Heart right ventricle (tissue), 16 donors: ENCODE measurements at regions not wholly inside any gene's neighbourhood (a gene's known extent, or its start where the extent isn't known, plus 50 kb on each side); places are given as distances from the start of the nearest gene placed in this dataset.

Source experiments
- ATAC-seq, 8 donors: fragments of 200-7000 bp; cut with Tn5 transposase; one replicate each; pipeline ENCODE4 v1.9.1; 2020; ENCODE audit warnings: mild to moderate bottlenecking in 8 of 8, moderate library complexity in 8 of 8, moderate number of reproducible peaks in 1 of 8
- DNase-seq, 2 donors: peaks; one replicate each; pipeline ENCODE4 v3.0.0-alpha.2; 2020
- H3K27ac ChIP-seq, 10 donors: fragments of 200-600 bp; sonication (generic) in 2 of 10; one replicate each; pipeline versions ENCODE4 v1.5.0 to v1.8.0; 2020 to 2022; ENCODE audit warnings: mild to moderate bottlenecking in 3 of 10
- H3K27me3 ChIP-seq, 7 donors: fragments of 200-600 bp; one replicate each; pipeline ENCODE4 v1.8.0; 2021 to 2022; ENCODE audit warnings: mild to moderate bottlenecking in 2 of 7
- H3K36me3 ChIP-seq, 9 donors: fragments of 200-600 bp; sonication (generic) in 1 of 9; one replicate each; pipeline versions ENCODE4 v1.5.0 to v1.8.0; 2020 to 2022; ENCODE audit warnings: mild to moderate bottlenecking in 2 of 9
- H3K4me1 ChIP-seq, 9 donors: fragments of 200-600 bp; sonication (generic) in 1 of 9; one replicate each; pipeline versions ENCODE4 v1.5.0 to v1.8.0; 2020 to 2022; ENCODE audit warnings: mild to moderate bottlenecking in 4 of 9
- H3K4me3 ChIP-seq, 10 donors: fragments of 200-600 bp; sonication (generic) in 2 of 10; one replicate each; pipeline versions ENCODE4 v1.5.0 to v1.8.0; 2020 to 2022; ENCODE audit warnings: mild to moderate bottlenecking in 7 of 10, moderate library complexity in 2 of 10
- H3K9me3 ChIP-seq, 11 donors: fragments of 200-600 bp in 10 of 11; sonication (generic) in 2 of 11; one replicate each; pipeline versions ENCODE4 v1.5.0 to v1.8.0; 2013 to 2022; ENCODE audit warnings: mild to moderate bottlenecking in 2 of 11, control low read depth in 1 of 11, moderate library complexity in 1 of 11
- WGBS, 2 donors: extraction: QIAGEN DNeasy Blood & Tissue Kit; methylation state at CpG; one replicate each; pipeline ENCODE4 v1.1.7; 2013; ENCODE audit warnings: inconsistent platforms in 1 of 2; 5-methylcytosine and 5-hydroxymethylcytosine counted together
- intact Hi-C, 10 donors: fragments of 100-400 bp; cut with DNase I; formaldehyde crosslinking; loops; one replicate each; pipeline versions ENCODE4 v1.11.1 to v1.14.2; 2022
- TF ChIP-seq, protein P1 (sequence below), 9 donors: fragments of 200-600 bp; sonication (generic) in 2 of 9; IDR thresholded peaks; one replicate each; pipeline versions ENCODE4 v1.5.0 to v1.8.0; 2021 to 2022; ENCODE audit warnings: antibody characterized with exemption in 9 of 9, mild to moderate bottlenecking in 5 of 9, moderate library complexity in 1 of 9
- donor health status: Arrhythmogenic right ventricular cardiomyopathy.
- donor health status: ischemic (EF 13 %, LVEDD 7.1; RV severe dilation, severe dysfunction).
- donor health status: healthy with polysubstance abuse.
- donor health status: DM: no; HTN: yes; CAD: no.
- donor health status: DM: no; HTN: no; CAD: no.
- donor health status: ischemic (EF 25% LVEDD 6.9; RV normal size, moderate dysfunction).
- donor health status: ischemic (EF 25% LVEDD 5.7; RV mildly dilated, moderate dysfunction).
- donor health status: healthy.
- donor health status: DM: yes; HTN: yes; CAD: no.
- donor health status: Ischemic cardiomyopathy.
- donor health status: ischemic (EF 35%, LVEDD 5.7; RV mildly dilated, moderate dysfunction).
- donor health status: nonischemic (EF 11% LVEDD 7.7; RV severe dilation, severe dysfunction).
- donor health status: DM: yes; HTN: yes; CAD: no.
- donor health status: PGD.
- donor health status: ischemic (EF 29% LVEDD 5.4; RV normal size, mild dysfunction).
- donor health status: nonischemic (EF 23%, LVEDD 6.1; RV moderate dilation, normal function).

DNA sequence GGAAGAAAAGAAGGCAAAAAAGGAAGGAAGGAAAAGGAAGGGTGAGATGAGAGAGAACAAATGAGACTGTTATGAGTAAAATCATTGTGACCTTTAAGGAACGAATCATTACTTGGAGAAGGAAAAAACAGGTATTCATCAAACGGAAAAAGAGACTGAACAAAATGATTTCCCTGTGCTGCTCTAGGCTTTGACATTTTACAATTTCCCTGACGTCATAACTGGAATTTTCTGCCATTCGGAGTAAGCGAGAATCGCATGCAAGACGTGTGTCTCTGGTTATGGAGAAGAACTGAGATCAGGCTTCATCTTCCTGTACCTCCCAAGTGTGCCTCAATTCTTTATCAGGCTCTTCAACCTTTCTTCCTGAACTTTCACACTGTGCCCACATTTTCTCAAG lies 534.7 kb upstream of the KLHL29 start:
- WGBS, 2 donors, result 88% methylated on average over 7 of the region's 7 CpGs
- ATAC-seq, result no peak

GRCh38 chr2:22854588-22854987 lies 530.4 kb upstream of the KLHL29 start:
- Histone ChIP-seq H3K36me3 (no peaks in the 10 kb centered on the region), H3K9me3 (peaks cover 0 to 2% (median 0%) of the 10 kb centered on the region in 11 donors), H3K27me3 (no peaks in the 10 kb centered on the region), H3K27ac (no peak overlapping the region), H3K4me3 (no peak overlapping the region), H3K4me1 (no peaks in the 10 kb centered on the region)
- WGBS, 2 donors, result 80 to 81% methylated on average over 3 of the region's 3 CpGs
- DNase-seq (no peak), ATAC-seq (no peak)
- TF ChIP-seq, protein P1, sequence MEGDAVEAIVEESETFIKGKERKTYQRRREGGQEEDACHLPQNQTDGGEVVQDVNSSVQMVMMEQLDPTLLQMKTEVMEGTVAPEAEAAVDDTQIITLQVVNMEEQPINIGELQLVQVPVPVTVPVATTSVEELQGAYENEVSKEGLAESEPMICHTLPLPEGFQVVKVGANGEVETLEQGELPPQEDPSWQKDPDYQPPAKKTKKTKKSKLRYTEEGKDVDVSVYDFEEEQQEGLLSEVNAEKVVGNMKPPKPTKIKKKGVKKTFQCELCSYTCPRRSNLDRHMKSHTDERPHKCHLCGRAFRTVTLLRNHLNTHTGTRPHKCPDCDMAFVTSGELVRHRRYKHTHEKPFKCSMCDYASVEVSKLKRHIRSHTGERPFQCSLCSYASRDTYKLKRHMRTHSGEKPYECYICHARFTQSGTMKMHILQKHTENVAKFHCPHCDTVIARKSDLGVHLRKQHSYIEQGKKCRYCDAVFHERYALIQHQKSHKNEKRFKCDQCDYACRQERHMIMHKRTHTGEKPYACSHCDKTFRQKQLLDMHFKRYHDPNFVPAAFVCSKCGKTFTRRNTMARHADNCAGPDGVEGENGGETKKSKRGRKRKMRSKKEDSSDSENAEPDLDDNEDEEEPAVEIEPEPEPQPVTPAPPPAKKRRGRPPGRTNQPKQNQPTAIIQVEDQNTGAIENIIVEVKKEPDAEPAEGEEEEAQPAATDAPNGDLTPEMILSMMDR (IDR thresholded peaks at IDR 0.05), result no peak
- intact Hi-C loops, result no loop called here

More for the DNA sequence above, 534.7 kb upstream of the KLHL29 start:
- Histone ChIP-seq H3K27me3 (no peaks in the 10 kb centered on the region), H3K4me1 (no peaks in the 10 kb centered on the region), H3K4me3 (no peak overlapping the region), H3K36me3 (no peaks in the 10 kb centered on the region), H3K9me3 (peaks cover 0 to 2% (median 0%) of the 10 kb centered on the region in 11 donors), H3K27ac (no peak overlapping the region)
- intact Hi-C loops, result no loop called here
- TF ChIP-seq, protein P1 (IDR thresholded peaks at IDR 0.05), result no peak
- DNase-seq, result no peak

DNA sequence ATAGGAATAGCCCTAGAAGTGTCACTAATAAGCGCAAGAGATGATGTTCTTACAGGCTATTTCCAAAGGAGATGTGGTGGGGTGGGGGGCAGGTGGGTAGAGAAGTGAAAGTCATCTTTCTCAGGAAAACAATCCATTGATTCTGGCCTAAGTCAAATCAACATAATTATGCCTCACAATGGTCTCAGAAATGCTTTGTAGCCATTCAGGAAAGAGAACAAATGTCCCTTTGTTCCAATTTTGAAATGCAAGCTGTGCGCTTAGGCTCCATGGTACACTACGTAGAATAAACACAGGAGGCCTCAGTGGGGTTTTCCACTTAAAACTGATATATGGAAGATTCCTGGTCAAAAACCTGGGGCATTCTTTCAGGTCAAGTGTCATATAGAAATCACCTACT lies 529.9 kb upstream of the KLHL29 start:
- WGBS, 2 donors, result 68 to 90% methylated on average over 3 of the region's 3 CpGs
- ATAC-seq, result no peak

DNA sequence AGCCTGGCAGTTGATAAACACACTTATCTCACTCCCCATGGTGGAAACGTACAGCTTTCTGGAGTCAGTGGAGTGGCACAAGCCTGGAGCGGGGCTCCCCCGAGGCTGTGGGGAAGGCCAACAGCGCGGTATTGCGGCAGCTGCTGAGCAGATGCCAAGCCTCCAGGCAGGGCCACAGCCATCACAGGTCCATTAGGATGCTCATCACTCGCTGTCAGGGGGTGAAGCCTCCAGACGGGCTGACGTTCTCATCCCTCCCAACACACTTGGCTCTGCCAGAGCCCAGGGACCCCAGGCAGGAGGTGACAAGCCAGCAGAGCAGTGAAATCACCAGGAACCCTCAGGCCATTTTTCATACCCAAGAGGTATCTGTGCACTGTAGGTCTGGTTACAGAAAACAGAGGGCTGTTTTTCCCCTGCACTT lies 529.2 kb upstream of the KLHL29 start:
- ATAC-seq (peak in 1 of 8 donors; percentile 45), DNase-seq (peak in 1 of 2 donors; percentile 7)
- Histone ChIP-seq H3K27me3 (no peaks in the 10 kb centered on the region), H3K9me3 (peaks cover 0 to 11% (median 2%) of the 10 kb centered on the region in 11 donors), H3K4me3 (no peak overlapping the region), H3K4me1 (no peaks in the 10 kb centered on the region), H3K27ac (no peak overlapping the region), H3K36me3 (no peaks in the 10 kb centered on the region)
- intact Hi-C loops, result no loop called here
- 40 to 49% methylated on average over 9 of the region's 9 CpGs for WGBS, 2 donors
- TF ChIP-seq, protein P1 (IDR thresholded peaks at IDR 0.05), result no peak

More for the DNA sequence above, 529.9 kb upstream of the KLHL29 start:
- Histone ChIP-seq H3K27me3 (no peaks in the 10 kb centered on the region), H3K36me3 (no peaks in the 10 kb centered on the region), H3K9me3 (peaks cover 0 to 4% (median 0%) of the 10 kb centered on the region in 11 donors), H3K27ac (no peak overlapping the region), H3K4me1 (no peaks in the 10 kb centered on the region), H3K4me3 (no peak overlapping the region)
- intact Hi-C loops, result no loop called here
- TF ChIP-seq, protein P1 (IDR thresholded peaks at IDR 0.05), result no peak
- no peak for DNase-seq
